Endothelial cell (in vitro differentiated cells): ENCODE measurements at regions not wholly inside any gene's neighbourhood (a gene's known extent, or its start where the extent isn't known, plus 50 kb on each side); places are given as distances from the start of the nearest gene placed in this dataset.

Source experiments
- DNase-seq: peaks from one replicate; pipeline ENCODE4 v3.0.0; 2021; ENCODE audit warnings: low spot score
- H3K27ac Mint-ChIP-seq: one replicate; pipeline ENCODE4 v1.8.0; 2021; ENCODE audit warnings: mixed read lengths, inconsistent platforms; ENCODE audit not compliant: unreplicated experiment
- H3K27me3 Mint-ChIP-seq: one replicate; pipeline ENCODE4 v1.8.0; 2021; ENCODE audit warnings: mild to moderate bottlenecking, moderate library complexity, mixed read lengths, inconsistent platforms; ENCODE audit not compliant: unreplicated experiment
- H3K36me3 Mint-ChIP-seq: one replicate; pipeline ENCODE4 v1.8.0; 2021; ENCODE audit warnings: mild to moderate bottlenecking, low read depth, mixed read lengths, inconsistent platforms; ENCODE audit not compliant: unreplicated experiment
- H3K4me1 Mint-ChIP-seq: one replicate; pipeline ENCODE4 v1.8.0; 2021; ENCODE audit warnings: mild to moderate bottlenecking, mixed read lengths, inconsistent platforms; ENCODE audit not compliant: unreplicated experiment
- H3K4me3 Mint-ChIP-seq: one replicate; pipeline ENCODE4 v1.8.0; 2021; ENCODE audit warnings: mild to moderate bottlenecking, mixed read lengths, inconsistent platforms; ENCODE audit not compliant: unreplicated experiment
- H3K9me3 Mint-ChIP-seq: one replicate; pipeline ENCODE4 v1.8.0; 2021; ENCODE audit warnings: mixed read lengths, inconsistent platforms; ENCODE audit not compliant: unreplicated experiment
- TF ChIP-seq, protein P1 (sequence below): fragments of 200-600 bp; sonication (generic); IDR thresholded peaks from one replicate; pipeline ENCODE4 v1.5.0; 2021; ENCODE audit warnings: antibody characterized with exemption; ENCODE audit not compliant: unreplicated experiment

DNA sequence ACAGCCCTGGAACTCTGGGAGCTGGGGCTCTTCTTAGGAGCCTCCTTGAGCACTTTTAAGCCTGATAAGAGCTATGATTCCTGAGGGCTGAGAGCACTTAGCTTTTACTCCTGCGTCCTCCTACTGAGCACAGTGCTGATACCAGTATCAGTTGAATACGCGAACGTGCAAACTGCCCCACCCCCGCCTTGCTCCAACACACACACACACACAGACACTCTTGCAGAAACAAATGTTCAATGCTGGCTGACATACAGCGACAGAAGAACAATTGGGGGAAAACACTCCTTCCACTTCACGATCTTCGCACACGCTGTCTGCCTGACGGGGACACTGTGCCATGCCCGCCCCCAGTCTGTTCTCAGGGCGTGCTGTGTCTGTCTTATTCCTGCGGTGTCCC, 57.2 kb upstream of the DLK1 start:
- DNase-seq: no peak
- no peak overlapping the region for H3K27ac Mint-ChIP-seq
- peak overlapping the region; percentile 9 for H3K4me3 Mint-ChIP-seq
- peaks cover 49% of the 10 kb centered on the region for H3K4me1 Mint-ChIP-seq
- no peaks in the 10 kb centered on the region for H3K36me3 Mint-ChIP-seq
- peaks cover 19% of the 10 kb centered on the region for H3K27me3 Mint-ChIP-seq
- no peaks in the 10 kb centered on the region for H3K9me3 Mint-ChIP-seq
- TF ChIP-seq, protein P1, sequence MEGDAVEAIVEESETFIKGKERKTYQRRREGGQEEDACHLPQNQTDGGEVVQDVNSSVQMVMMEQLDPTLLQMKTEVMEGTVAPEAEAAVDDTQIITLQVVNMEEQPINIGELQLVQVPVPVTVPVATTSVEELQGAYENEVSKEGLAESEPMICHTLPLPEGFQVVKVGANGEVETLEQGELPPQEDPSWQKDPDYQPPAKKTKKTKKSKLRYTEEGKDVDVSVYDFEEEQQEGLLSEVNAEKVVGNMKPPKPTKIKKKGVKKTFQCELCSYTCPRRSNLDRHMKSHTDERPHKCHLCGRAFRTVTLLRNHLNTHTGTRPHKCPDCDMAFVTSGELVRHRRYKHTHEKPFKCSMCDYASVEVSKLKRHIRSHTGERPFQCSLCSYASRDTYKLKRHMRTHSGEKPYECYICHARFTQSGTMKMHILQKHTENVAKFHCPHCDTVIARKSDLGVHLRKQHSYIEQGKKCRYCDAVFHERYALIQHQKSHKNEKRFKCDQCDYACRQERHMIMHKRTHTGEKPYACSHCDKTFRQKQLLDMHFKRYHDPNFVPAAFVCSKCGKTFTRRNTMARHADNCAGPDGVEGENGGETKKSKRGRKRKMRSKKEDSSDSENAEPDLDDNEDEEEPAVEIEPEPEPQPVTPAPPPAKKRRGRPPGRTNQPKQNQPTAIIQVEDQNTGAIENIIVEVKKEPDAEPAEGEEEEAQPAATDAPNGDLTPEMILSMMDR: no peak

DNA sequence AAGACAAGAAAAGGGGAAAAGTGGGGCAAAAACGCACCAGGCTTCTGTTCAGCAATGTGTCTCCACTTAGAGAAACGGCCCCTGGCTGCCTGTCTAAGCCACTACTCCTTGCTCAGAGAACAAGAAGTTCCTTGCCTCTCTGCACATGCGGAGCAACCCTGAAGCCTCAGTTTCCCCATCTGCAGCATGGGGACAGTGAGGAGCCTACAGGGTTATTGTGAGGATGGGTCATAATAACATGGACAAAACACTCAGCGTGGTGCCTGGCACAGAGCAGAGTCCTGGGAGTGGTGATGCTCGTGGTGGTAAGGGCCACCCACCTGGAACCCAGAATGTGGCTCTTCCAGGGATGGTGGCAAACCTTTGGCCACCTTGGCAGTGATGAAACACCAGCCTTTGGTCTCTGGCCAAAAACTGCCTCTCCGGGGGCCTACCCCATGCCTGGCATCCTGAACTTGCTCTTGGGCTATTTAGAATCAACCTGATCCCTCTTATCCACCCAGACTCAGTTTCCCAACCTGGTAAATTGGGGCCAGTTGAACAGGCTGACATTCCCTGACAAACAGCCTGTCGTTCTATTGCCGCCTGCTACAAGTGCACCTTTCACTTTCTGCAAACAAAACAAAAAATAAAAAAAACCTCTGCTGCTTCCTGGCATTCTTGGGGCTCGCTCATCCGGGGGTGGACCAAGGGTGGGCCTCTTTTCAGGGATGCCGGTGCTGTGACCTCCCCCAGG, 56.5 kb upstream of the DLK1 start:
- H3K36me3 Mint-ChIP-seq: no peaks in the 10 kb centered on the region
- H3K4me3 Mint-ChIP-seq: no peak overlapping the region
- peaks cover 16% of the 10 kb centered on the region for H3K27me3 Mint-ChIP-seq
- peaks cover 44% of the 10 kb centered on the region for H3K4me1 Mint-ChIP-seq
- TF ChIP-seq, protein P1: no peak
- no peak overlapping the region for H3K27ac Mint-ChIP-seq
- no peaks in the 10 kb centered on the region for H3K9me3 Mint-ChIP-seq
- no peak for DNase-seq

DNA sequence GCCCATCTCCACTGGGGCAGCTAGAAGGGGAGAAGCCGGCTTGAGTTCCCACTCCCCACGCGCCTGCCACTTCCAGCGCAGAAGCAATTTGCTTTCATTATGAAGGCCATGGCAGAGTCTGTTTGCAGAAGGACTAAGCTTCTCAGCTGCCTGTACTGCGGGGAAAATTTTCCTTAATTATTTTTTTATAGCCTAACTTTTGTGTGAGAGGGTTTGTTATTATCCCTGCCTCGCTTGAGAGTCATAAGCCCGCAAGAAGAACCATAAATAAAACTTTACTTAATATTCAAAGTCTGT, 56.0 kb upstream of the DLK1 start:
- H3K4me3 Mint-ChIP-seq: no peak overlapping the region
- no peaks in the 10 kb centered on the region for H3K36me3 Mint-ChIP-seq
- H3K9me3 Mint-ChIP-seq: no peaks in the 10 kb centered on the region
- H3K27me3 Mint-ChIP-seq: peaks cover 13% of the 10 kb centered on the region
- H3K27ac Mint-ChIP-seq: no peak overlapping the region
- DNase-seq: no peak
- TF ChIP-seq, protein P1: no peak
- peaks cover 41% of the 10 kb centered on the region for H3K4me1 Mint-ChIP-seq

DNA sequence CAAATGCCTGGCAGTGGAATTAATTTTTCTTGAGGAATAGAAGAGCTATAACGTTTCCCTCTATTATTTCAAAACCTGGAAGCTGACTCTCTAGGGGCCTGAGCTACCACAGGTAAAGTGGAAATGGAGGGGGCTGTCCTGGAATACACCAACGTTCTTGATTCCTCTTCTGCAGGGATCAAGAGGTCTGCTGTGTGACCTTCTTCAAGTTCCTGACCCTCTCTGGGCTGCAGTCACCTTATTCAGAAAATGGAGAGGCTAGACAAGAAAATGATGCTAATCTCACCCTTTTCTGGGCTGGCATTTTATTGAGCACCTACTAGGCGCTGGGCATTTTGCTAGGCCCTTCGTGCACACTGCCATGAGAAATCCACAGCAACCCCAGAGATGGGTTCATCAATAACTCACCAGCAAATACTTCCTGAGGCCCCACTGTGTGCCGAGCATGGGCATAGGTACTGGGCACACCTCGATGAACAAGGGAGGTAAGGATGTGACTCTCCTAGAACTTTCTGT, 55.2 kb upstream of the DLK1 start:
- Mint-ChIP-seq H3K4me1 (peaks cover 41% of the 10 kb centered on the region), H3K4me3 (peak overlapping the region; percentile 1), H3K9me3 (no peaks in the 10 kb centered on the region), H3K27ac (no peak overlapping the region), H3K27me3 (peaks cover 11% of the 10 kb centered on the region), H3K36me3 (no peaks in the 10 kb centered on the region)
- TF ChIP-seq, protein P1: no peak
- DNase-seq: no peak

DNA sequence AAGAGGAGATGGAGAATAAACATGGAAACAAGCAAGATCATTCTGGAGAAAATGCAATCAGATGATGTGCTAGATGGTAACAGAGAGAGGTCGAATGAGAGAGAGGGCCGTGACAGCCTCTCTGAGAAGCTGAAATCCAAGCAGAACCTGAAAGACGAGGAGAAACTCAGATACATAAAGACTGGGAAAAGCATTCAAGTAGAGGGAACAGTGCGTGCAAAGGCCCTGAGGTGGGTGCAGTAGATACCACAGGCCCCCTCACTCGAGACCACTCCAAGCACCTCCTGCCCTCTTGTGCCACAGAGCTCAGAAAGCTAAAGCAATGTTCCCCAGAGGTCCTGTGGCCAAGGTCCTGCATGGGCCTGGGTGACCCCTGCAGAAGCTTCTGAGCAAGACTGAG, 54.8 kb upstream of the DLK1 start:
- TF ChIP-seq, protein P1: no peak
- Mint-ChIP-seq H3K4me1 (peaks cover 41% of the 10 kb centered on the region), H3K27me3 (peaks cover 11% of the 10 kb centered on the region), H3K36me3 (no peaks in the 10 kb centered on the region), H3K4me3 (peak overlapping the region; percentile 1), H3K27ac (no peak overlapping the region), H3K9me3 (no peaks in the 10 kb centered on the region)
- no peak for DNase-seq
